ENCODE measurements at regions not wholly inside any gene's neighbourhood (a gene's known extent, or its start where the extent isn't known, plus 50 kb on each side); places are given as distances from the start of the nearest gene placed in this dataset.

DNA sequence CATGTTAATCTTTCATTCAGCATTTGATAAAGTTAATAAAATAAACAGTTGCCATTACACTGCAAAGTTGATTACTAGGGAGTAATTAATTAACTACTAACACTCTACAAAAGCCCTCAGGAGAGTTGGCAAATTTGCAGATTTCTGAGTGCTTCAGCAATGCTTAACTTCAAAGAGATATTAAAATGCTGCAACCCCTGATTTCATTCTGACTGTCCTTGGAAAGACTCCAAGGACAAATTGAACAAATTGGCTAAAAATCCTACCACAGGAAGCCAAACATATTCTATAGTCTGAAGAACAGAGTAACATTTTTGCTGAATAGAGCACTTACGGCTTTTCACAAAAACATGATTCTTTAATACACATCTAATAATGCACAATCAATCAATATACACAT, 1543.0 kb downstream of the SLITRK5 start:
- TF ChIP-seq, protein P1, sequence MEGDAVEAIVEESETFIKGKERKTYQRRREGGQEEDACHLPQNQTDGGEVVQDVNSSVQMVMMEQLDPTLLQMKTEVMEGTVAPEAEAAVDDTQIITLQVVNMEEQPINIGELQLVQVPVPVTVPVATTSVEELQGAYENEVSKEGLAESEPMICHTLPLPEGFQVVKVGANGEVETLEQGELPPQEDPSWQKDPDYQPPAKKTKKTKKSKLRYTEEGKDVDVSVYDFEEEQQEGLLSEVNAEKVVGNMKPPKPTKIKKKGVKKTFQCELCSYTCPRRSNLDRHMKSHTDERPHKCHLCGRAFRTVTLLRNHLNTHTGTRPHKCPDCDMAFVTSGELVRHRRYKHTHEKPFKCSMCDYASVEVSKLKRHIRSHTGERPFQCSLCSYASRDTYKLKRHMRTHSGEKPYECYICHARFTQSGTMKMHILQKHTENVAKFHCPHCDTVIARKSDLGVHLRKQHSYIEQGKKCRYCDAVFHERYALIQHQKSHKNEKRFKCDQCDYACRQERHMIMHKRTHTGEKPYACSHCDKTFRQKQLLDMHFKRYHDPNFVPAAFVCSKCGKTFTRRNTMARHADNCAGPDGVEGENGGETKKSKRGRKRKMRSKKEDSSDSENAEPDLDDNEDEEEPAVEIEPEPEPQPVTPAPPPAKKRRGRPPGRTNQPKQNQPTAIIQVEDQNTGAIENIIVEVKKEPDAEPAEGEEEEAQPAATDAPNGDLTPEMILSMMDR (IDR thresholded peaks at IDR 0.05; ENCODE audit: low read depth, low read length), result no peak
- TF ChIP-seq EZH2phosphoT487 (IDR thresholded peaks at IDR 0.05; ENCODE audit: low read depth), result no peak

All from OCI-LY3 (cell line).